Activated T-cell treated with anti-CD3 and anti-CD28 coated beads, Interleukin-2, amount 50 U/mL, for 72 hours (primary cell): ENCODE measurements at regions not wholly inside any gene's neighbourhood (a gene's known extent, or its start where the extent isn't known, plus 50 kb on each side); places are given as distances from the start of the nearest gene placed in this dataset.

Experiments
- ATAC-seq, 2 donors: fragments of 150-1000 bp; cut with Tn5 transposase; replicated peaks in 1 of 2; 2 replicates each; pipeline ENCODE4 v1.10.0; 2021; ENCODE audit warnings: moderate library complexity in 2 of 2, mild to moderate bottlenecking in 1 of 2
- DNase-seq, 2 donors: peaks; one replicate each; pipeline ENCODE4 v3.0.0; 2021 to 2022; ENCODE audit warnings: mixed read lengths in 1 of 2
- H3K27ac Mint-ChIP-seq: one replicate; pipeline ENCODE4 v1.8.0; 2022; ENCODE audit warnings: mild to moderate bottlenecking, moderate library complexity, mixed read lengths
- H3K27me3 Mint-ChIP-seq: one replicate; pipeline ENCODE4 v1.8.0; 2022; ENCODE audit warnings: low read depth, mixed read lengths
- H3K36me3 Mint-ChIP-seq, 2 donors: one replicate each; pipeline ENCODE4 v1.8.0; 2022; ENCODE audit warnings: mixed read lengths in 2 of 2, mild to moderate bottlenecking in 1 of 2; ENCODE audit not compliant: insufficient read depth in 2 of 2
- H3K4me1 Mint-ChIP-seq: one replicate; pipeline ENCODE4 v1.8.0; 2022; ENCODE audit warnings: low read depth, mixed read lengths
- H3K4me3 Mint-ChIP-seq, 2 donors: one replicate each; pipeline ENCODE4 v1.8.0; 2022; ENCODE audit warnings: mild to moderate bottlenecking in 2 of 2, mixed read lengths in 2 of 2, moderate library complexity in 2 of 2
- H3K9me3 Mint-ChIP-seq, 2 donors: one replicate each; pipeline ENCODE4 v1.8.0; 2022; ENCODE audit warnings: mixed read lengths in 2 of 2

DNA sequence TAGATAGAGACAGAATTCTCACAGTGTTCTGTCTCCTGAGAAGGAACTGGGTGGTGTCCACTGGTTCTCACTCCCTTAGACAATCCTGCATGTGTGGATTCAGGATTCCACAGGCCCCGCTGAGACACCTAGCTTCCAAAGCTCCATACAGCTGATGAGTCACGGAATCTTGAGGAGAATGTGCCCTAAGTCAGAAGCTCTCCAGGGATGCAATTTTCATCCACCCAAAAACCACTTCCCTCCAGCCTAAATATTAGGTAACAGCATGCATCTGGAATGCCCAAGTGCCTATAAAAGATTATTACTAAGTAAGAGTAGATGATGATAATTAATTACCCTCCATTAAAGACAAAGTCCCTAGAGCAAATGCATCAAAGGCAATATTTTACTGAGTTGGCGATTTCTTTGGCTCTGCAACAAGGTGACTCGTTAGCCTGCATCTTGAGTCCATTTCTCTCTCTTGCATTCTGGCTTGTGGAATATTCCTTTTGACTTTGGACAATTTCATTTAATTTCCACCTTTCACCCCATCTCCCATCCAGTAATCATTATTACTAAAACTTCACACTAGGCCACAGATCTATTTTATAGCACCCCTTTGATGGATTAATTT is 475.1 kb downstream of the TNS1 start:
- Mint-ChIP-seq H3K4me3 (no peak overlapping the region), H3K9me3 (peaks cover 0 to 3% of the 10 kb centered on the region in 2 donors), H3K4me1 (no peaks in the 10 kb centered on the region), H3K27me3 (no peaks in the 10 kb centered on the region), H3K36me3 (no peaks in the 10 kb centered on the region), H3K27ac (no peak overlapping the region)
- ATAC-seq = no peak
- DNase-seq = no peak

- DNase-seq (no peak), ATAC-seq (no peak)
- no peak overlapping the region for H3K27ac Mint-ChIP-seq
- no peaks in the 10 kb centered on the region for H3K36me3 Mint-ChIP-seq
- no peaks in the 10 kb centered on the region for H3K4me1 Mint-ChIP-seq
- H3K4me3 Mint-ChIP-seq = no peak overlapping the region
- no peaks in the 10 kb centered on the region for H3K9me3 Mint-ChIP-seq
- no peaks in the 10 kb centered on the region for H3K27me3 Mint-ChIP-seq
Observed at GRCh38 chr2:217525076-217525475, 477.7 kb downstream of the TNS1 start.

GRCh38 chr2:217523286-217523685 is 479.5 kb downstream of the TNS1 start:
- ATAC-seq = no peak
- Mint-ChIP-seq H3K9me3 (no peaks in the 10 kb centered on the region), H3K36me3 (no peaks in the 10 kb centered on the region)

DNA sequence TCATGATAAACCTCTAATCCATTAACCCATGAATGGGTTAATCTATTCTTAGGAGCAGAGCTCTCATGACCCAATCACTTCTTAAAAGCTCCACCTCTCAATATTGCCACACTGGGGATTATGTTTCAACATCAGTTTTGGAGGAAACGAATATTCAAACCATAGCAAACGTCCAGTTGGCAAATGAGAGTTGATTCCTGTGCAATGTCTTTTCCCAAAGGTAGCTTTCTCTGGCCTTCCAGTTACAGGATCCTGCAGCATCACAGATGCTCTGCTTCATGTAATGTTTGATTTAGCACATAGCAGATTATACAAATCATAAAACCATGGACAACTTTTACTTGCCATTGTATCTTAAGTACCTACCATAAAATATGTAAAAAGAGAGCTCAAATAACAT is 481.0 kb downstream of the TNS1 start:
- H3K27ac Mint-ChIP-seq = no peak overlapping the region
- H3K9me3 Mint-ChIP-seq = no peaks in the 10 kb centered on the region
- no peak for DNase-seq
- no peaks in the 10 kb centered on the region for H3K4me1 Mint-ChIP-seq
- H3K4me3 Mint-ChIP-seq = no peak overlapping the region
- no peaks in the 10 kb centered on the region for H3K36me3 Mint-ChIP-seq
- no peak for ATAC-seq
- H3K27me3 Mint-ChIP-seq = no peaks in the 10 kb centered on the region

More at GRCh38 chr2:217523286-217523685, 479.5 kb downstream of the TNS1 start:
- H3K4me1 Mint-ChIP-seq = no peaks in the 10 kb centered on the region
- no peaks in the 10 kb centered on the region for H3K27me3 Mint-ChIP-seq
- H3K4me3 Mint-ChIP-seq = no peak overlapping the region
- H3K27ac Mint-ChIP-seq = no peak overlapping the region
- no peak for DNase-seq

GRCh38 chr2:217520356-217521010 is 482.3 kb downstream of the TNS1 start:
- Mint-ChIP-seq H3K4me1 (no peaks in the 10 kb centered on the region), H3K27ac (no peak overlapping the region), H3K4me3 (no peak overlapping the region)

GRCh38 chr2:217517402-217517801 is 485.4 kb downstream of the TNS1 start:
- no peak overlapping the region for H3K27ac Mint-ChIP-seq
- ATAC-seq (no peak), DNase-seq (no peak)
- H3K27me3 Mint-ChIP-seq = no peaks in the 10 kb centered on the region
- no peaks in the 10 kb centered on the region for H3K9me3 Mint-ChIP-seq
- no peak overlapping the region for H3K4me3 Mint-ChIP-seq
- no peaks in the 10 kb centered on the region for H3K36me3 Mint-ChIP-seq
- H3K4me1 Mint-ChIP-seq = no peaks in the 10 kb centered on the region

More at GRCh38 chr2:217520356-217521010, 482.3 kb downstream of the TNS1 start:
- Mint-ChIP-seq H3K9me3 (no peaks in the 10 kb centered on the region), H3K36me3 (no peaks in the 10 kb centered on the region), H3K27me3 (no peaks in the 10 kb centered on the region)
- ATAC-seq = no peak
- no peak for DNase-seq

DNA sequence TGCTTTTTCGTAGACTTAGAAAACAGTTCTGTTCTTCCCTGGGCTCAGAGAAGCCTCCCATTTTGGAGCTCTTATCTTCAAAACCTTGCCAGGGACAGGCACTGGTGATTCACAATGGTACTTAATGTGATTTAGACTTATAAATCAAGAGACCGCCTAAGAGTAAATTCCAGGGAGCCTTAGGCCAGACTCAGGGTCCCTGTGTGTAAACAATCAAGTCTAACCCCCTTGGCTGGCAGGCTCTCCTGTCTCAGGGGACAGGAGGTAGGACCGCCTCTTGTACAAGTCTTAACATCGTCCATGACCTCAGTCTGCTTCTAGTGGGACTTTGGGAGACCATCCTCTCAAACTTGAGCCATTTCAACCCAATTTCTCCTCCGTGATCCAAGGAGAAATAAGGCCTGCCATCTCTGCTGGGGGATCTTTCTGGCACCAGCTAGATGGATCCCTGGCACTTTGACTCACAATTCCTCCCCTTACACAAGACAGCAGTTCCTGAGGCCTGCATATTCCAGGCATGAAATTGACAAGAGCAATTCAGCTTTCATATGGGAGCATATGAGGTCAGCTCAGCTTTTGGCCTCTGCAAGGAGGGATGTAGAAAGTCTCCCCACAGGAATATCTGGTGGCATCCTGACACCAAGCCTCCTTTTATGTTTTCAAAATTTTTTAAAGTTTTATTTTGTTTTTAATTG is 487.0 kb downstream of the TNS1 start:
- H3K4me1 Mint-ChIP-seq = no peaks in the 10 kb centered on the region
- H3K27me3 Mint-ChIP-seq = no peaks in the 10 kb centered on the region
- no peak for ATAC-seq
- DNase-seq = no peak
- no peaks in the 10 kb centered on the region for H3K9me3 Mint-ChIP-seq
- H3K36me3 Mint-ChIP-seq = no peaks in the 10 kb centered on the region
- no peak overlapping the region for H3K27ac Mint-ChIP-seq
- H3K4me3 Mint-ChIP-seq = no peak overlapping the region

DNA sequence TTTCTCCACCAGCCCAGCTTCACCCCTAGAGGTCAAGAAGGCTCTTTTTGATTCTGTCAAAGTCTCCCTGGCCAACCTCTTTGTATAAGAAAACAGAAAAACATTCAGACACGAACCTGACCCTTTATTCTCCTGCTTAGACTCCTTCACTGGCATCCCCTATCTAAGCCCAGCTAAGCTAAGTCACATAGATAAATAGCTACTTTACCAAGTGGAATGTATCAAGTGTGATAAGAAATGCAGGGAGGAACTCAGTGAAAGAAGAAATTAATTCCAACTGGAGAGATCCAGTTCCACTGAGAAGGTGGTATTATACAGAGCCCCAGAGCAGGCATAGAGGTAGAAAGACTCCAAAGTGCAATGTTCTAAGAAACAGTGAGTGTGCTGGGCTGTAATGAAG is 489.5 kb downstream of the TNS1 start:
- ATAC-seq (no peak), DNase-seq (no peak)
- Mint-ChIP-seq H3K9me3 (no peaks in the 10 kb centered on the region), H3K36me3 (no peaks in the 10 kb centered on the region), H3K27ac (no peak overlapping the region), H3K4me3 (no peak overlapping the region), H3K4me1 (no peaks in the 10 kb centered on the region), H3K27me3 (no peaks in the 10 kb centered on the region)

DNA sequence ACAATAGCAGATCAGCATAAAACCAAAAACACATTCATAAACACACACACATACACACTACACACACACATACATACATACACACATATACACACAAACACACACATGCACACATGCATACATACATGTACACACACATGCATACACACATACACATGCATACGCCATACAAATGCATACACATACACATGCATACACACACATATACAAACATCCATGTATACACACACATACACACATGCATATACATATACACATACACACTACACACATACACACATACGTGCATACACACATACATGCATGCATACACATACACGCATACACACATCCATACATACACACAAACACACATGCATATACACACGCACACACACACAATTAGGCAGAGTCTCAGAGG is 490.1 kb downstream of the TNS1 start:
- no peaks in the 10 kb centered on the region for H3K36me3 Mint-ChIP-seq
- no peak overlapping the region for H3K4me3 Mint-ChIP-seq
- H3K27me3 Mint-ChIP-seq = no peaks in the 10 kb centered on the region
- ATAC-seq (no peak), DNase-seq (no peak)
- no peak overlapping the region for H3K27ac Mint-ChIP-seq
- H3K9me3 Mint-ChIP-seq = no peaks in the 10 kb centered on the region
- no peaks in the 10 kb centered on the region for H3K4me1 Mint-ChIP-seq

DNA sequence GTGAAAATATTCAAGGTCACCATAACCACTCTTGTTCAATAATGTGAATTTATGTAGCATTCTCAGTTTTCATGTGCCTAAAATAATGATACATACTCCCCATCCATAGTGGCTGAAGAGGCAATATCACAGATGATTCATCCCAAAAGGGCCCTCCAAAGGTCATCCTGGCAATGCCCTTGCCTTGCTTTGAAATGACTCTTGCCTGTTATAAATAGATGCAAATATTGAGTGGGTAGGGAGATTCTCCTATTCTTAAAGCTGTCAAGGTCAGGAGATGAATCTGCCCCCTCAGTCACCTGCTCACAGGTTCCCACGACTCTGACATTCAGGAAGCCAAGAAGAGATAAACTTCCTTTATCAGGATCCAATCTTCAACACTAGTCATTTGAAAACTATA is 490.5 kb downstream of the TNS1 start:
- no peaks in the 10 kb centered on the region for H3K4me1 Mint-ChIP-seq
- H3K4me3 Mint-ChIP-seq = no peak overlapping the region
- DNase-seq (no peak), ATAC-seq (no peak)
- H3K9me3 Mint-ChIP-seq = no peaks in the 10 kb centered on the region
- no peaks in the 10 kb centered on the region for H3K27me3 Mint-ChIP-seq
- H3K27ac Mint-ChIP-seq = no peak overlapping the region
- no peaks in the 10 kb centered on the region for H3K36me3 Mint-ChIP-seq

DNA sequence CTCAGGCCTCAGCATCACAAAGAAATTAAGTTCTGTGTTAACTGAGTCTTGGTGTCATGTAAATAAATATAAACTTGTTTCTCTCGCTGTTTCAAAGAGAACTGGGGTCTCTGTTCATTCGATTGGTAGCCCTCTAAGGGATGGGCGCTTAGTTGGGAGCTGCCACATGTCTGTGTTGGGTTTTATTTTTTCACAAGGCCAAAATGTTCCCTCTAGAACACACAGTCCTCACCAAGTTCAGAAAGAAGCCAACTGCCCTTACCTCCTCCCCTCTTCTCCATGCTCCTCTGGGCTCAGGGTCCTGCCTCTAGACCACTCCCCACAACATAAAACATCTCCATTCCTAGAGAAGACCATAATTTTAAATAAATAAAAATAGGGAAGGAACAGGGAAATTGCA is 490.9 kb downstream of the TNS1 start:
- DNase-seq (no peak), ATAC-seq (no peak)
- Mint-ChIP-seq H3K27me3 (no peaks in the 10 kb centered on the region), H3K4me3 (no peak overlapping the region), H3K4me1 (no peaks in the 10 kb centered on the region), H3K36me3 (no peaks in the 10 kb centered on the region), H3K9me3 (no peaks in the 10 kb centered on the region), H3K27ac (no peak overlapping the region)

DNA sequence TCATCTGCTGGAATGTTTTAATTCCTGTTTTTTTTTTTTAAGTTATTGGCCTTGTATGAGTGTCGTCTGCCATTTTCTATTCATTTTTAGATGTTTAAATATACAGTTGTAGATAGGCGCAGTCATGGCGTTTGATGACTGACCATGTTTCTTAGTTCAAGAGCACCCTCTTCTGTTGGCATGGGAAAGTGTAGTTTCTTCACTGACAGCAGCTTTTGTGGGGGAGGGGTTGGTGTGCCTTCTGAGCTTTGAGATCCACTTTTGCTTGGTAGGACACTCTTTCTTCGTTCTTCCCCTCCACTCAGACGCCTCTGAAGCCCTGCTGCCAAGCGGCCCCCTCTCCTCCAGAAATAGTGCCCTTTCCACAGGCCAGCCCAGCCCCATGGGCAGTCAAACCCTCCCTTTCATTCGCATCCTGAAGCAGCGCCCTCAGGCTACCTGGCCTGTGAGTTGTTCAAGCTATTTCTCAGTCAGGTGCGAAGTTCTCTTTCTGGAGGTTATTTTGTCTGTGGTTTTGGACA is 492.0 kb downstream of the TNS1 start:
- H3K27me3 Mint-ChIP-seq = no peaks in the 10 kb centered on the region
- H3K36me3 Mint-ChIP-seq = no peaks in the 10 kb centered on the region
- no peaks in the 10 kb centered on the region for H3K4me1 Mint-ChIP-seq
- peak overlapping the region; percentile 64 for H3K27ac Mint-ChIP-seq
- DNase-seq (peak; percentile 48 to 54), ATAC-seq (peak; percentile 66)
- H3K4me3 Mint-ChIP-seq = no peak overlapping the region
- no peaks in the 10 kb centered on the region for H3K9me3 Mint-ChIP-seq

DNA sequence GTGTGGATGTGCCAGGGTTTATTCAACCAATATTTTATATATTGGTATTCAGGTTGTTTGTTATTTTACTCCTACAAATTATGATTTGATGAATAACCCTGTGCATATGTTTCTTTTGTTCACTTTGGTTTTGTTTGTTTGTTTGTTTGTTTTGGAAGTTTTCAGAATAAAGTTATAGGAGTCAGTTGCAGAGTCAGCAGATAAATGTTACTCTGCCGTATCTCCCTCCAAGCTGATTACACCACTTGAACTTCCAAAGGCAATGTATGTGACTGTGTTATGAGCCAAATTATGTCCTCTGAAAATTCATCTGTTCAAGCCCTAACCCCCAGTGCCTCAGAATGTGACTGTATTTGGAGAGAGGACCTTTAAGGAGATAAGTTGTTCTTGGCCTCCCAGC is 497.5 kb downstream of the TNS1 start:
- ATAC-seq = no peak

More for the DNA sequence above, 497.5 kb downstream of the TNS1 start:
- no peak for DNase-seq
- Mint-ChIP-seq H3K4me1 (no peaks in the 10 kb centered on the region), H3K27me3 (no peaks in the 10 kb centered on the region), H3K9me3 (no peaks in the 10 kb centered on the region), H3K27ac (no peak overlapping the region), H3K4me3 (no peak overlapping the region), H3K36me3 (peaks cover 0 to 1% of the 10 kb centered on the region in 2 donors)
